Activated CD4-positive, alpha-beta T cell treated with anti-CD3 and anti-CD28 coated beads for 24 hours (primary cell): ENCODE measurements at regions not wholly inside any gene's neighbourhood (a gene's known extent, or its start where the extent isn't known, plus 50 kb on each side); places are given as distances from the start of the nearest gene placed in this dataset.
"Not testable (repeated sequence)": the region's sequence is repeated elsewhere in the genome, so short reads cannot be mapped to it uniquely, and the experiment has no call there.

Experiments used
- DNase-seq, 2 donors: peaks; one replicate each; pipeline ENCODE4 v3.0.0-alpha.2; 2020; ENCODE audit warnings: low read depth in 2 of 2

- no peak for DNase-seq
Measured at GRCh38 chr5:17690473-17690872, 56.2 kb downstream of the TAF11L14 start.

DNA sequence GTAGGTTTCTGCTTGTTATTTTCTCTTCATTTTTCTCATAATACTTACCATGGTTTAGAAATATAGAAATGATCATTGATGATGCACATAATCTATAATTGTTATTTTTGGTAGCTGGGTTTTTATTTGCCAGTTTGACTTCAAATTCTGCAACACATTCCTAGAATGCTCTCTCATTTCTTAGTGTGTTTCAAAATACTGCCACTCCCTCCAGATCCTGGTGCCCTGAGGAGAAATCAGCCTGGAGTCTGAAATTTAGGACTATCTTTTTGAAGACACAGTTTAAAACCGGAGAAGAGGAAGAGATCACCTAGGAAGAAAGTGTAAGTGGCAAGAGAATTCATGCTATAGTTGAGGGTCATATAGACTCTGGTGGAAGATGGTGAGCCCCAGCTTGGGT is 57.5 kb downstream of the TAF11L14 start:
- no peak for DNase-seq

GRCh38 chr5:17694371-17694770 is 60.1 kb downstream of the TAF11L14 start:
- no peak for DNase-seq

DNA sequence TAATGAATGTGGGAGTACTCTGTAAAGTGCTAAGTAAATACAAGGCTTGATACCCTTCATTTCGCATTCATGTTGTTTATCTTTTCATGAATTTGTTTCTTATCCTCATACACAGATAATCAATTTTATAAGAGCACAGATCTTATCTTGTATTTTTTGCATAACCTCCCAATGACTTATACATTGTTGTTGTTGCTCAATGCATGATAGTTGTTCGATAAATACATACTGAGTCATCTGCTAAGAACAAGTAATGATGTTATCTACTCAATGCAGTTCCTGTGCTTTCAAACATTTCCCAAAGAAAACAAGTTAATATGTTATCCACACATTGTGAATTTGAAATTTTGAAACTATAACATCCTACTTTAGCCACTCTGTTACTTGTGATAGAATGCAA is 60.7 kb downstream of the TAF11L14 start:
- DNase-seq, result no peak

DNA sequence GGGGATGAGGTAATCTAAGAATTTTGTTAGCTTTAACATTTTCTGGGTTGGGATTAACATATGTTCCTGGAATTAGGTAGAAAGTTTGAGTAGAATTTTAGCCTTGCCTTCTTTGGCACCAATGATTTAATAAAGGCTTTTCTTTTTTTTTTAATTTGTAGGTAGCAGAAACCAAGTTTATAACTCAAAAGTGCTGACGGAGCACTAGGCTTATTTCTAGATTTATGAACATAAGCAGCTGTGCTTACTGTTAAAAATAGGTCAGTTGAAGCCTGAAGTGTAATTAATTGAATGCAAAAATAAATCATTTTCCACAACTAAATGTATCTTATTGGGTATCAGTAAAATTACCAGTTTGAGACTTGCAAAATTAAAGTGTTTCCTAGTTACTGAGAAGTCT is 62.4 kb downstream of the TAF11L14 start:
- DNase-seq, result no peak

DNA sequence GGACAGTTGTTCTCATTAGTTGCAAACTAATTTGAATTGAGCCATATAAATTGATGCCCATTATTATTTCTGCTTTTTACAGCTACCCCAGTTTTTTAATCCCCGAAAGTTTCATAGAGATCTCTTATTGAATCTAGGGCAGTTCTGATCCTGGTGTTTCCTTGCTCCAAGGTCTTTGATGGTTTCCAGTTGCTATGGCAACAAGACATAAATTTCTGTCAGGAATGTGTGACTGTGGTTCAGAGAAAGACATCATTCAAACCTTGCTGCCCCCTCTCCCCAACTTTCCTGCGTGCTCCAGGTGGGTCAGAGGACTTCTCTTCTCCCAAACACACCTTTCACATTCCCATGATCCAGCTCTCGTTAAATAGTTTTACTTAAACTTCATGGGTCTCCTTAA is 63.4 kb downstream of the TAF11L14 start:
- DNase-seq, result no peak

GRCh38 chr5:17709011-17709710 is 74.9 kb downstream of the TAF11L14 start:
- no peak for DNase-seq

DNA sequence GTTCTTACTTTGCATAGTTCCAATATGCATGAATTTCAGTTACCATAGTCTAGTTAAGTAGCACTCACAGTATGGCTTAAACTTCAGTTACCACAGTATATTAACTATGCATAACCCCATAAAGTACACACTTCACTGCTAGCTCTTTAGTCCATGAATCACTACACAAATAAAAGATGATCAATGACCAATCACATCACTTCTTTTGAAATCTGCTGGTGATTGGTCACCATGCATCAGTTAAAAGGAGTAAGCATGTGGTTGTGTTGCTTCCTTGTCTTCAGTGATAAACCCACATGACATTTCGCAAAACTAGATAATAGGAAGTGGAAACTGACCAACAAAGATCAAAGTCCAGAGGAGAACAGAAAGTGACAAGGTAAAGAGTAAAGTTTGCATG is 79.0 kb downstream of the TAF11L14 start:
- no peak for DNase-seq

GRCh38 chr5:17714186-17714585 is 79.9 kb downstream of the TAF11L14 start:
- DNase-seq, result no peak

DNA sequence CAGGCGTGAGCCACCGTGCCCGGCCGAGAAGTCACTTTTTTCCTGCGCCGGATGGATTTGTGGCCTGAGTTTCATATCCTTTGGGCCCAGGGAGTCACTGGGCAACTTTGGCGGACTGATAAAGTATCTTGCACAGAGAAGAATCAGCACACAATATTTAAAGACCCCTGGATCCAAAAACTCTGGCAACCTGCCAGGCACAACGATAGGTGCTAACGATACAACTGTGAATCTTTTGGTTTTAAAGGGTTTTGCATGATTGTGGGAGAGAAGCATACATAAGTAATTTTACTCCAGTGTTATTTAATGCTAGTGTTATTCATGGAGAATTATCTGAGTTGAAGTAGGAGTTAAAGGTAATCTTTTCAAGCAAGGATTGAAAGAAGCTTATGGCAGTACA is 85.3 kb downstream of the TAF11L14 start:
- DNase-seq, result no peak

DNA sequence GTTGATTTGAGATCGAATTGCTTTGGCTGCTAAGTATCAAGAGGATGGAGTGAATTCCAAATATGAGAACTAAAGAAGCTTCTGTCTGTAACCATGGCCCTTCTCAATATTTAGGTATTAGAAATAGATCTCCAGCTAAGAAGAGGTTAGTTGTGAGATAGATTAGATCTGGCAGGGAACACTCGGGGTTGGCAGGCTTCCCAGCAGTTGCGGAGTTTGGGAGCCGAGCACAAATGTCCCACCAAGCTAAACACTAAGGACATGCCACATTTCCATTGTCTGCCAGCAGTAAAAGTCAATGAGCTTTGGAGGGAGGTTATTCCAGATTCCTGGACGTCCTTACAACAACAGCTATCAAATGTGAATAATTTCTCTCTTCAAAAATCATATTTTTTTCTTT is 85.8 kb downstream of the TAF11L14 start:
- no peak for DNase-seq

GRCh38 chr5:17723876-17724275 is 89.6 kb downstream of the TAF11L14 start:
- no peak for DNase-seq

- no peak for DNase-seq
Measured at GRCh38 chr5:17727098-17727497, 92.8 kb downstream of the TAF11L14 start.

DNA sequence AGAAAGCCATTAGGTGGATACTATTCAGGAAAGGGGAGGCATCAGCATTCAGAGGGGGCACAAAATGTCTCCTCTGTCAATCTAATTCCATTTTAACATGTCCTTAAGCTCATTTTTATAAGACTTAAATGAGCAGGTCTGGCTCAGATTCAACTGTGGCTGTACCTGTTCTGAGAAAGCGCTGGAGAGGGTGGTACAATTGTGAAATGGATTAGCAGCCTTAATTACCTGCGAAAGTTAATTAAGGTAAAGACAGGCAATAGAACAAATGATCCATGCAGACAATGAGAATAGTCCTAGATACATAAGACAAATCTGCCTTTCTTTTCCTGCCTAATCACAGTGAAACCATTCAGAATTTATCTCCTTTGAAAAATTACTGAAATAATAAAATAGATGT is 96.2 kb downstream of the TAF11L14 start:
- no peak for DNase-seq

DNA sequence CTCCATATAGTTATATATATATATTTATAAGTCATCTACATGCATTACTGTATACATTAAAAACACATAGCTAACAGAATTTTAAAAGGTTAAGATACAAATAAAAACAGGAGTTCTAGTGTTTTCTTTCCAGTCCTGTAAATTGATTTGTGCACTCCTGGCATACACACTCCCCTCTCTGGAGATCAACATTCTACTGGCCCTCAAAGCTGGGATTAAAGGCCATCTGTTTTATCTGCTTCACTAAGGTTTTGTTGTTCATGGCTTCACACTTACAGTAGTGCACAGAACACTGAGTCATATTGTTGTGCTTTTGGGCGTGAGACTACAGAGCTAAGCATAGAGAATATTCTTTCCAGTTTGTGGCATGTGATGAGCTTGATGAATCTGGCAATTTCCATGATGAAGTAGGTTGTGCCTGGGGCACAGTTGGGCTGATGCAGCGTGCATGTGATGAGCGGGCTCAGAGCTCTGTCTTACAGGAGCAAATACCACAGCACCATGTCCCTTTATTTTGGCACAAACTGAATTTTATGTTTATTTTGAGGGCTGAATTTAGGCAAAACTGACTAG is 98.2 kb downstream of the TAF11L14 start:
- no peak for DNase-seq

GRCh38 chr5:17734011-17734410 is 99.8 kb downstream of the TAF11L14 start:
- no peak for DNase-seq

- DNase-seq, result no peak
Measured at GRCh38 chr5:17735761-17736160, 101.5 kb downstream of the TAF11L14 start.

DNA sequence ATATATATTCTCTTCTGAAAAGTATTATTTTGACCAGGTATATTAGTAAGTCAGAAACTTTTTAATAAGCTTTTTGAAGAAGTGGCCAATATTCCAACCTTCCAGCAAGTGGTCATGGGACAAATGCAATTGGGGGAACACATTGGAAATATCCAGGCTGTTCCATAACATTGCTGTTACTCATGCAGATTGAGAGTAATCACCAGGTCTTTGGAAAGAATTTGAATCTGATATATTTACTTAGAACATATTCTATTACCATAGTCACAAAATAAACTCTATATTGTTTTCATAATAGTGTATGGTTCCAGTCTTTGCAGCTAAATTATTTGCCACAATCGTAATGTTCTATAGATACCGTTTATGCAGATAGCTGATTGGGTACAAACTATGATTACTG is 102.8 kb downstream of the TAF11L14 start:
- no peak for DNase-seq

DNA sequence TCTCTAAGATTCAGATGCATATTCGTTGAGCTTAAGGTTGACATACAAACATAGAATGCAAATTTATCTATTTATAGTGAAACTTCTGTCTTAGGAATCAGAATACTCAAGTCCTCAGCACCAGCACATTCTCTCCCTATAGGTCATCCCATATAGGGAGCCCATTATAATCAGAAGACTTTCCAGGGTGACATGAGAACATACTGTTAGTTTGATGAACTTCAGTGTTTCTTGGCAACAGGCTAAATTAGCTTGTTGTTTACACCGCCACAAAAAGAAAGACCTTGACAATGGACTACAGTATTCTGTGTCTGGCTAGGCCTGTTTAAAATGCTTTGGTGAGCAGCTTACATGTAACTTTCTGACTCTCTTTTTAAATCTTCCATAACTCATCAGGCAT is 104.2 kb downstream of the TAF11L14 start:
- no peak for DNase-seq

- DNase-seq, result no peak
Measured at GRCh38 chr5:17743580-17744435, 109.5 kb downstream of the TAF11L14 start.

GRCh38 chr5:17748201-17748600 is 113.9 kb downstream of the TAF11L14 start:
- DNase-seq, result no peak

DNA sequence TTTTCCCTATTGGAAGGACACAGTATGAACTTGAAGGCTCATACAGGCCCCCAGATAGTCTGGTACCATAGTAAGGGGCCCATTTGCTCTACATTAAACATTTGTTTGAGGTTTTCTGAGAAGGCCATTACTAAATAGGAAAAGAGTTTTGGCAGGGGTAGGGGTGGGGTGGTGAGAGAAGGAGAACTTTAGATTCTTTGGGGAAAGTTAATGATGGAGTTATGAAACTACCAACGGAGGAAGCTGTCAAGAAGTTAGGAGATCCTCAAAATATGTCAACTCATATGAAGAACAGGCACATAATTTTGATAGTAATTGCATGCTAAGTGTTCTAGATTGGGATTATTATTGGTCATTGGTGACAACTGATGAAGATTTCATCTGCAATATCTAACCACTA is 114.7 kb downstream of the TAF11L14 start:
- no peak for DNase-seq

GRCh38 chr5:17755406-17755805 is 121.1 kb downstream of the TAF11L14 start:
- not testable (repeated sequence) for DNase-seq
